ENCODE measurements at regions not wholly inside any gene's neighbourhood (a gene's known extent, or its start where the extent isn't known, plus 50 kb on each side); places are given as distances from the start of the nearest gene placed in this dataset.

- TF ChIP-seq CTCF (IDR thresholded peaks at IDR 0.05; ENCODE audit: unreplicated experiment), result no peak
- no peaks in the 10 kb centered on the region for H3K36me3 Mint-ChIP-seq (ENCODE audit: insufficient read depth, unreplicated experiment)
These were observed 88.5 kb downstream of the TMEM200C start for GRCh38 chr18:5806860-5807259.

GRCh38 chr18:5787936-5788335 is 107.4 kb downstream of the TMEM200C start:
- no peak for TF ChIP-seq CTCF (IDR thresholded peaks at IDR 0.05; ENCODE audit: unreplicated experiment)
- DNase-seq (ENCODE audit: unreplicated experiment), result no peak
- Mint-ChIP-seq H3K9me3 (ENCODE audit: unreplicated experiment) (peaks cover 7% of the 10 kb centered on the region), H3K36me3 (ENCODE audit: insufficient read depth, unreplicated experiment) (no peaks in the 10 kb centered on the region), H3K27ac (ENCODE audit: low read depth, unreplicated experiment) (no peak overlapping the region), H3K4me3 (ENCODE audit: unreplicated experiment) (no peak overlapping the region), H3K4me1 (ENCODE audit: insufficient read depth, unreplicated experiment) (no peaks in the 10 kb centered on the region), H3K27me3 (ENCODE audit: insufficient read depth, unreplicated experiment) (no peaks in the 10 kb centered on the region)
- ChIA-PET CTCF (no interaction called here), POLR2A (no interaction called here)
- BruUV-seq (replicated peaks), result no TSS peak
- intact Hi-C loops (cut with micrococcal nuclease), result no loop called here

More at GRCh38 chr18:5806860-5807259, 88.5 kb downstream of the TMEM200C start:
- H3K4me3 Mint-ChIP-seq (ENCODE audit: unreplicated experiment), result no peak overlapping the region
- no TSS peak for BruUV-seq (replicated peaks)
- H3K27me3 Mint-ChIP-seq (ENCODE audit: insufficient read depth, unreplicated experiment), result no peaks in the 10 kb centered on the region
- ChIA-PET CTCF (interaction anchor here (0.7 kb wide), 1 partner anchor 1201 kb away, joined by 3 read pairs; no protein-coding TSS in a partner anchor), POLR2A (no interaction called here)
- peaks cover 36% of the 10 kb centered on the region for H3K9me3 Mint-ChIP-seq (ENCODE audit: unreplicated experiment)
- DNase-seq (ENCODE audit: unreplicated experiment), result no peak
- H3K4me1 Mint-ChIP-seq (ENCODE audit: insufficient read depth, unreplicated experiment), result no peaks in the 10 kb centered on the region
- intact Hi-C loops (cut with micrococcal nuclease), result no loop called here
- no peak overlapping the region for H3K27ac Mint-ChIP-seq (ENCODE audit: low read depth, unreplicated experiment)

GRCh38 chr18:5779922-5780321 is 115.4 kb downstream of the TMEM200C start:
- no peaks in the 10 kb centered on the region for H3K27me3 Mint-ChIP-seq (ENCODE audit: insufficient read depth, unreplicated experiment)
- H3K4me3 Mint-ChIP-seq (ENCODE audit: unreplicated experiment), result no peak overlapping the region
- CTCF ChIA-PET, result no interaction called here
- POLR2A ChIA-PET, result no interaction called here
- H3K4me1 Mint-ChIP-seq (ENCODE audit: insufficient read depth, unreplicated experiment), result no peaks in the 10 kb centered on the region
- no peak overlapping the region for H3K27ac Mint-ChIP-seq (ENCODE audit: low read depth, unreplicated experiment)
- no peaks in the 10 kb centered on the region for H3K36me3 Mint-ChIP-seq (ENCODE audit: insufficient read depth, unreplicated experiment)
- BruUV-seq (replicated peaks), result no TSS peak
- no peak for DNase-seq (ENCODE audit: unreplicated experiment)
- H3K9me3 Mint-ChIP-seq (ENCODE audit: unreplicated experiment), result peaks cover 15% of the 10 kb centered on the region
- no peak for TF ChIP-seq CTCF (IDR thresholded peaks at IDR 0.05; ENCODE audit: unreplicated experiment)
- intact Hi-C loops (cut with micrococcal nuclease), result no loop called here

- H3K27me3 Mint-ChIP-seq (ENCODE audit: insufficient read depth, unreplicated experiment), result no peaks in the 10 kb centered on the region
- TF ChIP-seq CTCF (IDR thresholded peaks at IDR 0.05; ENCODE audit: unreplicated experiment), result no peak
- no peaks in the 10 kb centered on the region for H3K4me1 Mint-ChIP-seq (ENCODE audit: insufficient read depth, unreplicated experiment)
- no TSS peak for BruUV-seq (replicated peaks)
- H3K27ac Mint-ChIP-seq (ENCODE audit: low read depth, unreplicated experiment), result no peak overlapping the region
- POLR2A ChIA-PET, result no interaction called here
- peaks cover 5% of the 10 kb centered on the region for H3K9me3 Mint-ChIP-seq (ENCODE audit: unreplicated experiment)
- DNase-seq (ENCODE audit: unreplicated experiment), result no peak
- intact Hi-C loops (cut with micrococcal nuclease), result no loop called here
- H3K36me3 Mint-ChIP-seq (ENCODE audit: insufficient read depth, unreplicated experiment), result no peaks in the 10 kb centered on the region
- H3K4me3 Mint-ChIP-seq (ENCODE audit: unreplicated experiment), result no peak overlapping the region
- CTCF ChIA-PET, result no interaction called here
These were observed 122.8 kb downstream of the TMEM200C start for GRCh38 chr18:5772306-5773105.
